ENCODE measurements at regions not wholly inside any gene's neighbourhood (a gene's known extent, or its start where the extent isn't known, plus 50 kb on each side); places are given as distances from the start of the nearest gene placed in this dataset.

DNA sequence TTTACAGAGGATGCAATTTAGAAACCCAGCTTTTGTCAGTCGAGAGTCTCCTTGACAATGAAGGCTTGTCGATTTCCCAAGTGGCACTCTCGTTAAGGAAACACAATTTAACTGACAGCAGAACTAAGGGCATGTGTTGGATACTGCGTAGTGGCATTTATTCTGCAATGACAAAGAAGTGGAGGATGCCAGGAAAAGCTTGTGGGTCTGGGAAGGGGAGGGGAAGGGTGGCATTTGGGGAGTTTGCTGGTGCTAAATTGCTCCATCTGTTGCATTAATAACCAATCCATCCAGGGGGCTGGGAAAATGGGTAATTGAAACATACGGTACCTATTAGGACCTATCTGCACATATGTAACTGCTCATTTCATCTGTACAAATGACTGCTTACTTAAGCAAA lies 190.6 kb downstream of the NSG2 start:
- peak; percentile 29 for DNase-seq

DNA sequence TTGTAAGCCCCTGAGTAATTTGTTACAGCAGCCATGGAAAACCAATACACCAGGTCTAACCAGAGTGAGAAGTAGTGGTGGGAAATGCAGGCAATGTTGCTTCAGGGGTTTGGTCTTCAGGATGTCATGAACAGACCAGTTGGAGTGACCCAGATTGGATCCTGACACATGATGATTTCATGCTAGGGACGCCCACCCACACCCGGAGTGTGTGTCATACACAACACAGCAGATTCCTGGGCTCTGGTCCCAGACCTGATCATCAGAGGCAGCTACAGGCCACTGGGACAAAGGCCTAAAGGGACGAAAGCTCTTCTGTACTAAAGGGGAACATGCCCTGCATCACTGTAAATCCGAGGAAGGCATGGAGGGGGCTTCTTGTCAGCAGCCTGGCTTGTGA lies 194.2 kb downstream of the NSG2 start:
- no peak for DNase-seq

DNA sequence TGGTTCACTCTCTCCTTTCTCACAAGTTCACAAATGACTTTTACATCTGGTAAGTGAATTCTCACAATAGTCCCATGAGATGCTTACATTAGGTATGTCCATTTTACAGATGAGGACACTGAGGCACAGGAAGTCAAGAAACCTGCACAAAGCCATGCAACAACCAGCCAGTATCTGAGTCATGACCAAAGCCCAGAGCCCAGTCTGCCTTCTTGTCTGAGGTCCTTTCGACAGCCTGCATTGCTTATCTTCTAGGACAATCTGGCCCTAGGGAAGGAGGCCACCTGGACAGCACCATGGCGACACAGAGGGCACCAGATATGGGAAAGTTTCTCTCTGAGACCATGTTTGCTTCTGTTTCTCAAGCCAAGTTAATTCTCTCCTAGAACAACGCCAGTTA lies 197.1 kb downstream of the NSG2 start:
- DNase-seq: no peak

DNA sequence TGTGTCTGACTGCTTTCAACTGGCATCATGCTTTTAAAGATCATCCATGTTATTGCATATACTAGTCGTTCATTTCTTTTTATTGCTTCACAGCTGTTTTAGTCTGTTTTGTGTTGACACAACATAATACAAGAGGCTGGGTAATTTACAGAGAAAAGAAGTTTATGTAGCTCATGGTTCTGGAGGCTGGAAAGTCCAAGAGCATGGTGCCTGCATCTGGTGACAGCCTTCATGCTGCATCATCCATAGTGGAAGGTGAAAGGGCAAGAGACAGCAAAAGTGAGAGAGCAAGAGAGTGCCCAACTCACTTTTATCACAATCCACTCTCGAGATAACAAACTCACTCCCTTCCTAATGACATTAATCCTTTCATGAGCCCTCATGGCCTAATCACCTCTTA lies 198.4 kb downstream of the NSG2 start:
- DNase-seq: no peak

DNA sequence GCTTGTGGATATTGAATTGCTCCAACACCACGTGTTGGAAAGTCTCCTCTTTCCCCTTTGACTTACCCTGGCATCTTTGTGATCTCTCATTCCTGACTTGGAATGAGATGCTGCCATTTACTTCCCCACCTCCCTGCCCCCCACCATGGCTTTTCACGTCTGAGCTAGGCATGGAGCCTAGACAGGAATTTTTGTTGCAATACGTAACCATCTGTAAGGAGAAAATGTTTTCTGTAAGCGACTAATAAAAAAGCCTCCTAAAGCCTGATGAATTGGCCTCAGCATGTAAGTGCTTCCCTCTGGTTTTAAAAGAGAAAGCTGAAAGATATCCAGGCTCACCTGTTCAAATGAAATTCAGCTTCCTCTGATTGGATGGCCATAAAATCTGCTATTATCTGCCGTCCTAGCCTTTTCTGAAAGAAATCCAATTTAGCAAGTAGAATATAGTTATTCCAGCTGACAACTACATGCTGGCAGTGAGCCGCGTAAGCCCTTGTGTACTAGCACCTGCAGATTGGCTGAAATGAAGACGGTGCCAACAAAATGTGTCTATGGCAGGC lies 200.1 kb downstream of the NSG2 start:
- DNase-seq: no peak

DNA sequence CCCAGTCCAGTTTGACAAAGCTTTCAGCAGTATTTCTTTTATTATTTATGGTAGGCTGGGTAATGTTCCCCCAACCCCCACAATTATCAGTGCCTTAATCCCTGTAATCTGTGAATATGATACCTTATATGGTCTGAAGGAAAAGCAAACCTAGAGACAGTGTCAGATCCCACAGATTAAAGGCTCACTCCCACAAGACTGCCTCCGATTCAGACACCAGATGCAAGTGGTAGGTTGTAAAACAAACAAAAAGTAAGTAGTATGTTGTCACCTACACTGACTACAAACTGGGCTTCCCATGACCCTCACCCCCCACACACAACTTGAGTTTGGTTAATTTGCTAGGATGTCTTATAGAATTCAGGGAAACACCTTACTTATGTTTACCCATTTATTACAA lies 201.2 kb downstream of the NSG2 start:
- no peak for DNase-seq

DNA sequence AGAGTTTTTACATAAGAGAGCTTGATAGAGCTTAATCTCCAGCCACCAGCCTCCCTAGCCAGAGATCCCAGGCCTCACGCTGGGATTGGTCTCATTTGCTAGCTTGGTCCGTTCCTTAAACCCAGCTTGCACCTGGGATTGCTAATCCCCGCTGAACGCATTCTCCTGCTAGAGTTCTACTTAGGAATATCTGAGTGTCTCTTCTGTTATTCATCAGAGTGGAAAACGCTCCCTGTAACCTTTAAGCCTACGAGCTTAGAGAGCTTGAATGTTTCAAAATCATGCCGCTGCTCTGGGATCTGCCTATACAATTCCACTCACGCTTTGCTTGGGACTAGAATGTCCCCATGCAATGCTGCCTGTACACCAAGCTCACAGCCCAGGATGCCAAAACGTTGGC lies 201.8 kb downstream of the NSG2 start:
- no peak for DNase-seq

DNA sequence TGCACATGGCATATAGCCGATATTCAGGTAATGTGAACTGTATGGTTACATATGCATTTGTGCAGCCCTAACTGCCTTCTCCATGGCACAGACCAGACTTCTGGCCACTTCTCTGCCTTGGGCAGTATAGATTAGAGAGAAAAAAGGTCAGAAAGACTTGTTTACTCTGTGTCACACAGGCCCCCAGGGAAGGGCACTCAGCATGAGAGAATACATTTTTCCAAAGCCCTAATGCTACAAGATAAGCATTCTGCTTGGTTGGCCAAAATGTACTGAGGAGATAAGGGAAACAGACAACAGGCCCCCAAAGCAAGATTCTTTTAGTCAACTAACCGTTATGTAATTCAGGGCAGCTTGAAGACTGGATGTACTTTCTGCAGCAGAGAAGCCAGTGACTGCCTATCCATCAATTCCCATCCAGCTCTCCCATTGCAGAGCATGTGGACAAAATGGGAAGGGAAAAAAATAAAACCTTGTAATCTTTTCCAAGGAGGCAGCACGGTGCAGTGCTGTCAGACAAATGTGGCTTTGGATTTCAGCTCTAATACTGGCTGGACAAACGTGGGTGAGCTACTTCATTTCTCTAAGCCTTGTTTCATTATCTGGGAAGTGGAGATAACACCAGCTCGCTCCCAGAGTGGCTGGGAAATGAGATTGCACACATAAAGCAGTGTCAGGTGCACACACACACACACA lies 205.9 kb downstream of the NSG2 start:
- no peak for DNase-seq

DNA sequence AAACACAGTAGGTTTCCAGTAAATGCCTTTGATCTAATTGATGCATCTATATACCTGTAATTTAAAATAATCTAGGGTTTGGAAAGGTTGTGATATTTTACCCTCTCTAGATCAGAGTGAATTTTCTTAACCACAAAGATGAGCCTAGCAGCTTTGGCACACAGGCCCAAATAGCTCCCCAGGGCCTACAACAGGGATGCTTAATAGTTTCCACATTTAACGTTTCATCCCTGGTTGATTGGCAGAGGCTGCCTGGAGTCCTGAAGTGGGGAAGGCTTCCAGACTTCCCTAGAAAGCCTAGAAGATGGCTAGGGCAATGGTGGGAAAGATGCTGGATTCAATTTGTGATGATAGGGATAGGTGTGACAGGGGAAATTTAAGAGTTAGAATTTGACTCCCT lies 206.6 kb downstream of the NSG2 start:
- no peak for DNase-seq

DNA sequence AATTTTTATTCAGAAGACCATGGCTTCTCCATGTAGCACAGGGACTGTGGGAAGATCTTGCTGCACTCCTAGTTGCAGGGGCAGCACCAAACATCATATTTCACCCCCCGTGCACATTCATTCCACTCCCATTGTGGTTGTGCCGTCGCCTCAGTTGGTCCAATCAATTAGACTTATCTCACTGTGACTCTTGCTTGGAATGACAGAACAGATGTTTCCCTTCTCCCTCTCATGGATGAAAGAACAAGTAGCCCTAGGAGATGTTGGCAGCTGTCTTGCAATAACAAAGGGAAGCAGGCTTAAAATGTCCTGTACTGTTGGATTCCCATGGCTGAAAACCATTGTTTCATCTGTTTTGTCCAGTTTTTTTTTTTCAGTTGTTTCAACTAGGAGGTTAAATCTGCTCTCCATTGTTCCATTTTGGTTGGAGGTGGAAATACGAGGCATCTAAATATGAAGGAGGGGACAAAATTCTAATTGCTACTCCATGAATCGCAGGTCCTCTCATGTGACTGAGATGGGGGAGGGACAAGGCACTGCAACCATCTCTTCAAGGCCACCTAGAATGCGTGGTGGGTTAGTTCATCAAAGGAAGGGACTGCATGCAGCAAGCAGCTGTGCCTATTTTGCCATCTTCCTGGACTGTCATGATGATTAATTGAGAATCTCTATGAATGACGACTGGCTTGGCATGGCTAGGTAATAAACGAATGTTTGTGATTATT lies 214.4 kb downstream of the NSG2 start:
- DNase-seq: no peak

DNA sequence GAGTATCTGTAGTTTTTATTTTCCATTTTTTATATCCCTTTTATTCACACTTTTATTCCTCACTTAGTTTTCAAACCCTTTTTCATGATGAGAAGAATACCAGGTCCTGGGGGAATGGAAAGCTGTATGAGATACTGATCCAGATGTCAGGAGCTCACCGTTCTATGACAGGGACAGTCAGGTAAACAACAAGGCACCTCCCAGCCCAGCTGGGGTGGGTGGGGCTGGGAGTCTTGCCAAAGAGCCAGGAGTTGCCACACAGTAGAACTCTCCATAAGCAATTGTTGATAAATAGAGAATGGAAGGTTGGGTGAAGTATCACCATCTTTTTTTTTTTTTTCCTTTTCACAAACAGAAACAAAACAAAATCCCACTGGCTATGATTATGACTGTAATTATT lies 225.8 kb downstream of the NSG2 start:
- no peak for DNase-seq

DNA sequence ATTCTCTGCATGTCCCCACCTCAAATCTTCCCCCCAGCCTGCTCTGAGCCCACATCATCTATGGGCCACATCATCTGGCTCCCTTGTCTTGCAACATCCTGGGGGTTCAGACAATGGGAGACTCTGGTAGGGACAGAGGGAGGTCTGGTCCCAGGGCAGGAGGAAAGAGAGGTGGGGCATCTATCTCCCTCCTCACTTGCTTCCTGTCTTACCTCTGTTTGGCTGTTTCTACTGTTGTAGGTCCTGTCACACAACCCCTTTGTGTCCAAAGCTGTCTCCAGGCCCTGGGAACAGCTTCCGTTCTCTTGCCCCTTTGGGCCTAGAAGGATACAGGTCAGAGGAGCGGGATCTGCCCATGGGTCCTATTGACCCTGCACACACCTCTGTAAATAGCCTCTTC lies 227.2 kb downstream of the NSG2 start:
- DNase-seq: no peak

DNA sequence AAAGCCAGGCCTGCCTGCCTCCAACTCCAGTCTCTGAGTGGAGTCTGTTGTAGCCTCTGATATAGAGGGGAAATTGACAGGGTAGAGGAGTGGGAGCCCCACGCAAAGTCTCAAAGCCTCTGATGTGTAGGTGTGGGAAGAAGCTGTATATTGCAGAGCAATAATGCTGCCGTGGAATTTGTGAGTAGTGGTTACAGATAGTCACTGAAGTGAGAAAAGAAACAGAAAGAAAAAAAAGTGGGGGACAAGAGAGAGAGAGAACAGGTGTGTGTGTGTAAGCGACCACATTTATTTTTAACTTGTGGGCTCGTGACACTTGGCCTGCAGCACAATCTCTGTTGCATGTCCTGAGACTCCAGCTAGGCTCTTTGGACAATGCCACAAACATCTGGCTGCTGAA lies 227.8 kb downstream of the NSG2 start:
- no peak for DNase-seq

DNA sequence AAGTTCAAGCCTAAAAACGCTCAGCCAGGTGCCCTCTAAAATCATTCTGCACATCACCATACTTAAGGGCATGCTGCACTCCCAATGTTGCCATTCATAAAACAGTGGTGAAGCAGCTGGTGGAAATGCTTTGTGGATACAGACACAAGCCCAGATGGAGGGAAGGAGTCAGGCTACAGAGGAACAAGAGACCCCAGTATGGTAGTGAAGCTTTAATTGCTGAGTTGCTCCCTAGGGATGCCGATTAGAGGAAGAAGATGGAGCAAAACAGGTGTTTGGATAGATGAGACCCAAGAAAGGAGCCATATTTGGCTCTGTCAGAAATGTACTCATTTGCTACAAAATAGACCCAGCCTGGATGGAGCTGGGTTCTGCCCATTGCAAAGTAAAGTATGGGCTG lies 230.5 kb downstream of the NSG2 start:
- no peak for DNase-seq

DNA sequence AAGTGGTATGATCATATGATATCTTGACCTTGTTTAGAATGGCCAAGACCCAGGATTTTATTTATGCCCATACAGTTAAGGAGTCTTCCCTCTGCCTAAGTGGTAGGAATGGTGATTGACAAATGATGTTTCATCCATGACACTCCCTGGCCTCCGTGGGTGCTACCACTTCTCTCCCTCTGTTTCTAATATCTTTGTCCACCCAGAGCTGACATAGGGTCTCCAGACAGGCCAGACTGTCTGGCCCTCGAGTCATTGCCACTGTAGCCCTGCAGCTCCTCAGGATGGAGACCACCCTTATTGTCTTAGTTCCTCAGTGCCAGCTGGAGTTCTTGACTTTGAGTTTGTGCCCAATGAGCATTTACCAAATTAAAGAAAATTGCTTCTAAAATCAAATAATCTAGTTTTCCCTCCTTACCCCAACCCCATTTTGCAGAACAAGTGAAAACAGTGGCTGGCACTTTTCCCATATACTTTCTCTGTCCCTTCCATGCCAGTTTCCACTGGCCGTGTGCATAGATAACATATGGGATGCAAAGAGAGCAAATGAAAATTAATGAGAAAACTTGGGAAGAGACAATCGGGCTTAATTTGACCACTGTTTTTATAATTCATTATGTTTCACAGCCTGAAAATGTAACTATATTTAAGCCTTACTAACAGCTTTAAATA lies 235.7 kb downstream of the NSG2 start:
- DNase-seq: no peak

DNA sequence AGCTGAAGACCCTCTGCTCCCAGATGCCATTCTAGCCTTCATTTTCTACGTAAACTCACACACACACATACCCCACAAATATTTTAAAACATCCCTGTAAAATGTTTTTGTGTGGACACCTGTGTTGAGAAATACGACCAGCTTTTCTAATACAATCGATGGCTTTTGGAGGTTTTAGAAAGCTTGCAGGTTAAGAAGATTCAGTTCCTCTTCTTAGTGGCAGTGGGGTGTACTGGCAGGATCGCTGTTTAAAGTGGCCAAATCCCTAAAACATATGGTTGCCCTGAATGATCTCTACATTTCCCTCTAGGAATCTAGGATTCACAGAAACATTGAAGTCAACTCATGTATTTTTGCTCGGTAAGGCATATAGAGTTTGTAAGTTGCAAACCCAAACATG lies 236.3 kb downstream of the NSG2 start:
- no peak for DNase-seq

DNA sequence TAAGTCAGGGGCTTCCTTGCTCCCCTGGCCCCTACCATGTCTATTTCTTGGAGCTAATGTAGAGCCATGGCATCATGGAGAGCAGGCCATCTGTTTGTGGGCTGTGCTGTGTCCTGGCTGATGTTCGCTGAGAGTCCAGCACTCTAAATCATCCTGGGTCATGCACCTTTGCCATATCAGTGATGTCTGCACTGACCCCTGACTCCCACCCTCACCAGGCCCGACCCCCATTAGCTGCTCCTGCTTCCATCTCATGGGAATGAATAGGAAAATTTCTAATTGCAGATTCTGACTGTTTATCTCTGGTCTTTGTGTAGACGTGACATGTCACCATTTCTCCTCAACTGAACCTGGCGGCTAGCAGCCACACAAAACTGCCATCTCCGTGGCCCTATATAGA lies 236.9 kb downstream of the NSG2 start:
- no peak for DNase-seq

DNA sequence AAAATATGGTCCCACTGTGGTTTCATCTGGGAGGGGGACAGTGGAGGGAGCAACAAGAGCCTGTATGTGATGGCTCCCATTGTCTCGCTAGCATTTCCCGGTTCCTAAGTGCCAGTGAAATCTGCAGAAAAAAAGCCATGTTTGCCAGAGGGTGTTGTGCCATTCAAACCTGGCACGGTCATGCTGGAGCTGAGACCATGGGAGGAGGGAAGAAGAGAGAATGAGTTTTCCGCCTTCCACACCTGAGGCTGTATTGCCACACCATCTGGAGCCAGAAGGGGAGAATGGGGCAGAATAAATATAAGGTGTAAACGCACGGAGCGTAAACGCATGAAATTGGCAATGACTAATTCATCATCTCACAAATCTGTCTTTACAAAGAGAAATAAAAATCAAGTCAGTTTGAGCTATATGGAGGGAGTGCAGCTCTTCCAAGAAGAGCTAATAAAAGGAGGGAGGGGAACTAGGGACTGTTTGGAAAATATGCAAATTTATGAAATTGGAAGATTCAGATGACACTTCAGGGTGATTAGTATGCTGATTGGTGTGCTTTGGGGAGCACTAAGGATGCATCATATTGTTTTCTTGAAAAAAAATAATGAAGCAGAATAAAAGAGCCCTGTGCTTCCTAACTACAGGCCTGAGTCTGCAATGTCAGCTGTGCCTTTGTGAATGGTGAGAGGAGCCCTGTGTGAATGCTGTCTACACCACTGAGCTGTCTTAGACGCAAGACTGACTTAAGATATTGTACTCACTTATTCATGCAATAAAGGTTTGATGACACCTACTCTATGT lies 237.9 kb downstream of the NSG2 start:
- DNase-seq: no peak

DNA sequence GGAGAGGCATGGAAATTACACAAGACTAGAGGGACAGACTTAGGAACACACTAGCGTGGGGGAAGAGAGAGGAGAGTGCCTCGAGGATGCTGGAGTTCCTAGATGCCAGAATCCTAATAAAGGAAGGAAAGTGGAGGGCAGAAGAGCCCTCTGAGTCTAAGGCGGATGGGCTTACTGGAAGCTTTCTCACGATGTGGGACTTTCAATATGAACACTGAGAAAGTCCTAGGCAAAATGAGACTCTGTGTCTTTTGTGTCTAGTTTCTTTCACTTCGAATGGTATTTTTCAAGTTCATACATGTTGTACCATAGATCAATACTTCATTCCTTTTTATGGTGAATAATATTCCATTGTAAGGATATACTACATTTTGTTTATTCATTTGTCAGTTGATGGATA lies 239.4 kb downstream of the NSG2 start:
- DNase-seq: no peak

DNA sequence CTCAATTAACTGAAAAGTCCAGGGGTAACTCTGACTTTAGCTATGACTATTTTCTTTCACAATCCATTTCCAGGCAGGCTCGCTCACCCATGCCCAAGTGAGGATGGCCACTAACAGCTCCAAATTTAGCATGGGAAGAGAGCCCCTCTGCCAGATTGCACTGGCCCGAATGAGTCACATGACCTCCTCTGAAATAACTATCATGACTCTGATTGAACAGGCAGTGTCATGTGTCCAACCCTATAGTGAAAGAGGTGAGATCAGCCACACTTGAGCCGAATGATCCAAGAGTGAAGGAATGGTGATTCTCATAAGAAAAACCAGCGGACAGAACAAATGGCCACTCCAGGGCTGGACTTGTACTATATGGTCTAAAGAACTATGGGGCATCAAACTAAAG lies 242.3 kb downstream of the NSG2 start:
- no peak for DNase-seq

DNA sequence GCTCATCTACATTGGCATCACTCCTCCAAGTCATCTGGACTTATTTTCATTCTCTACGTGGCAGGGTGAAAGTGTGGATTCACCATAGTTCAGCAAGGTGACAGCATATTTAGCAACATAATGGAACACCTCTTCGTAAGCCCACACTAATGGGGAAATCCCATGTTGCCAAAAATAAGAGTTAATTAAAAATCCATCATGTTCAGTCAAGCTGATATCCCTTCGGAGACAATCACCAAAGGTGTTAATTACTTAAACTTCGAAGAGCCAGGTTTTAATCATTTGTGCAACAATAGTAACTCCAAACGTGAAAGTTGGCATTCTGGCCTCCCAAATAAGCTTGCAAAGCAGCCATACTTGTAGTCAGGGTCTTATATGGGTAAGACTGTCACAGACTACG lies 242.9 kb downstream of the NSG2 start:
- no peak for DNase-seq

DNA sequence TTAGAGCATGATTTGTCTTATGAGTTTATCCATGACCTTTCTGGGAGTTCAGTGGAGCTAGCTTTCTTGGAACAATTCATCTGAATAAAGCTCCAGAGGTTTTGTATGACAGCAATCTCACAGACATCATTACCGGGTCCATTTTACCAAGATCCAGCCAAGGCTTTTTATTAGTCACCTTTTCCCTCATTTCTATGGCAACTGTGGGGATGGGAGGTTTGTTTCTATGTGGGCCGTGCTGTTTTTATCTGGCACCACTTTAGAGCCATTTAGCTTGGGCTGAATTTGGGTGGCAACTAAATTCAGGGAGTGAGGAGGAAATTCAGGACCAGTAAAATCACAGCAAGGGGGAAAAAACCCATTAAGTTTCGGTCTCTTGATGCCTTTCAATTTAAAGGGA lies 245.7 kb downstream of the NSG2 start:
- DNase-seq: no peak

DNA sequence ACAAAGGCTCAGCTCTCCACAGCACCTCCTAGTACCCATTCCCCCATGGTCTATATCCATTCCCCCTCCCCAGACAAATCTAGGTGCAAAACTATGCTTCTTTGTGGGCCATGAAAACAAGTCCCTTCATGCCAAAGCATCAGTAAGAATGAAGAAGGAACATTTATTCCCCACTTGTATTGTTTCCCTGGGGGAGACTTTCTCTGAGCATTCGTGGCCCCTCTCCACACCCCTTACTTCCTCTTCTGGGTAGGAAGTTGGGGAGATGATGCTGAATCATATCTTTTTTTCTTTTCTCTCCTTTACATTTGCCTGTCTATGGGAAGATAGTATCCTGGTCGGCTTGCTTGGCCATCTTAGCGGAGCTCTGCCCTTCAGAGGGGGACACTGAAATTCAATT lies 246.8 kb downstream of the NSG2 start:
- no peak for DNase-seq
